22Rv1 (cell line): ENCODE measurements at regions not wholly inside any gene's neighbourhood (a gene's known extent, or its start where the extent isn't known, plus 50 kb on each side); places are given as distances from the start of the nearest gene placed in this dataset.

Source experiments
- H3K27ac ChIP-seq: fragments of 450-650 bp; 2 replicates; pipeline ENCODE4 v1.5.1; 2017
- CTCF ChIP-seq: fragments of 450-650 bp; IDR thresholded peaks from 2 replicates; pipeline ENCODE4 v1.5.1; 2017; ENCODE audit warnings: mild to moderate bottlenecking
- ZFX ChIP-seq: fragments of 450-650 bp; IDR thresholded peaks from 2 replicates; pipeline ENCODE4 v1.6.1; 2017; ENCODE audit warnings: antibody characterized with exemption, borderline replicate concordance

GRCh38 chr5:34562791-34563190 is 93.3 kb upstream of the RAI14 start:
- no peak overlapping the region for H3K27ac ChIP-seq
- TF ChIP-seq CTCF (no peak), ZFX (no peak)

GRCh38 chr5:34563269-34563668 is 92.9 kb upstream of the RAI14 start:
- H3K27ac ChIP-seq = no peak overlapping the region
- no peak for TF ChIP-seq ZFX
- no peak for TF ChIP-seq CTCF

- TF ChIP-seq ZFX = no peak
- no peak for TF ChIP-seq CTCF
- no peak overlapping the region for H3K27ac ChIP-seq
Measured at GRCh38 chr5:34563931-34564709, 92.0 kb upstream of the RAI14 start.

- TF ChIP-seq CTCF (no peak), ZFX (no peak)
- no peak overlapping the region for H3K27ac ChIP-seq
Measured at GRCh38 chr5:34564710-34565235, 91.4 kb upstream of the RAI14 start.

GRCh38 chr5:34570143-34570542 is 86.0 kb upstream of the RAI14 start:
- TF ChIP-seq CTCF (no peak), ZFX (no peak)
- H3K27ac ChIP-seq = no peak overlapping the region

- no peak overlapping the region for H3K27ac ChIP-seq
- TF ChIP-seq ZFX (no peak), CTCF (no peak)
Measured at GRCh38 chr5:34570721-34571676, 85.1 kb upstream of the RAI14 start.
